GM21515 (cell line): ENCODE measurements at regions not wholly inside any gene's neighbourhood (a gene's known extent, or its start where the extent isn't known, plus 50 kb on each side); places are given as distances from the start of the nearest gene placed in this dataset.

Experiments used
- ATAC-seq: cut with Tn5 transposase; IDR thresholded peaks from one replicate; pipeline ENCODE4 v1.9.1; 2021; ENCODE audit not compliant: unreplicated experiment

DNA sequence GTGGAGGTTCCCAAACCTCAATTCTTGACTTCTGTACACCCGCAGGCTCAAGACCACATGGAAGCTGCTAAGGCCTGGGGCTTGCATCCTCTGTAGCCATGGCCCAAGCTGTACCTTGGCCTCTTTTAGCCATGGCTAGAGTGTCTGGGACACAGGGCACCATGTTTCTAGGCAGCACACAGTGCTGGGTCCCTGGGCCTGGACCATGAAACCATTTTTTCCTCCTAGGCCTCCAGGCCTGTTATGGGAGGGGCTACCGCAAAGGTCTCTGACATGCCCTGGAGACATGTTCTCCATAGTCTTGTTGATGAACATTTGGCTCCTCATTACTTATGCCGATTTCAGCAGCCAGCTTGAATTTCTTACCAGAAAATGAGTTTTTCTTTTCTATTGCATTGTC lies 701.4 kb downstream of the FGF9 start:
- ATAC-seq, result no peak

DNA sequence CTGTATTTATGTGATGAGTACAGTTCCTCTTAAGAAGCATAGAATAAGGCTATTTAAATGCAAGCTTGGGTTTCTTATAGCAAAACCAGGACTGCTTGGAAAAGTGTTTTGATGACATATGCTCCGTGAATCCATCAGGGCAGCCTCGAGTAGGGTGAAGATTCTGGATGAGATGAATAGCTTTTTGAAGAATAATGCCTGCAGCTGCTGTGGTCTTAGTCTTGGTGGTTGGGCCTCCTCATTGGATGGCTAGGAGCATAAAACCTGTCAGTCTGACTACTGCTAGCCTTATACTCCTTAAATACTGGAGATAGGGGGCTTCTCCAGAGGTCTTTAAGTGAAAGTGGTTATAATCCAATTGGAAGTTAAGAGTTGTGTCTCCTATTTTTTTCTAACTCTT lies 704.3 kb downstream of the FGF9 start:
- ATAC-seq, result no peak

DNA sequence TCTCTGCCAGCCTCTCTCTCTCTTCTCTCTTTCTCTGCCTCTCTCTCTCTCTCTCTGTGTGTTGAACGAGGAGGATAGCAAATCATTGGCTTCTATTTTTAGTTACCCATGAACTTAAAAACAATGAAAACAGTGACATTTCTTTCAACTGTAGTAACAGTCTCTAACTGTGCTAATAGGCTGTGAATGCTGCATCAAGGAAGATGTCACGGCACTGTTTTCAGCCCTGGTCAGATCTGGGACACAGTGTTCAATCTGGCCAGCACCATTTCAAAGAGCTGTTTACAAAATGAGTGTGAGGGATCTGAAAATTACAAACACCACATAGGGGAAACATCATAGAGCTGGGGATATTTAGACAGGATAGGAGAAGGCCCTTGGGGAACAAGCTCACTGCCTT lies 717.0 kb downstream of the FGF9 start:
- ATAC-seq, result no peak

DNA sequence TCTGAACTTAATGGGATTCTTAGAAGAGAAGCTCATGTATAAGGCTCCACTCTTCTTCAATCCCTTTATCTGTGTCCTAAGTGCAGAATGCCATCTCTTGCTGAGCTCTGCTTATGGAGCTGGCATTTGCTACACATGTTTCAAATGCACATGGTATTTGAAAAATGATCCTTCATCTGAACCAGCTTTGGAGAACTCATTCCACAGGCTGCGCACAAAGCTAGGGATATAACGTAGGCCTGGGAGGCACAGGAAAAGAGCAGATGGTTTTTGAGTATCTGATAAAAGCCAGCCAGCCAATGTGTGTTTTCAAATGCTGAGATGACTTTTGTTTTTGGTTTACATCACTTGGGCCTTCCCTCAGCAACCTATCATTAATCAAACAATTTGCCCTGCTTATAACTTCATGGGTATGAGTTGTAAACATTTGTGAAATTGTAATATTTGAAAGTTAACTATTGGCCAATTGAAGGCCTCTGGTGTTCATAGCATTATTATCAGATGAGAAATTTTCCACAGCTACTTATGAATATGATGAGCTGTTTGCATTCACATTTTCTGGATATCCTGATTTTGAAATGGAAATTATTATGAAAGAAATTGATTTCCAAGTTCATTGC lies 729.0 kb downstream of the FGF9 start:
- no peak for ATAC-seq

DNA sequence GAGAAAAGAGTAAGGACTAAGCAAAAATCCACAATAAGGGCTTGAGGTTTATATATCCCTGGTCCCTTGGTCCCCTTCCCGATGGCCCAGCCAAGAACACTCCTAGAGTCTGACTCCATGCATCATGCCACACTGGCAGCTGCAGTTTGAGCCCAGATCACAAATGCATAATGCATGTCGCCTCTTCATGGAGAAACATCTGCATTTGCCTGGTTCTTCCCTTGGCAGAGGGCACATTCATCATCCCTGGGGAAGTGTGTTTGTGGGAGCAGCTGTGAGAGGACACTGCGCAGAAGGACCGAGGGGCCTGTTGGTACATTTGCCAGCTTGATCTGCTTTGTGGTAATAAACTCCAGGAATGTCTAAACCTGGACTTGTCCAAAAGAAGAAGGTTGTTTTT lies 731.8 kb downstream of the FGF9 start:
- ATAC-seq, result no peak

DNA sequence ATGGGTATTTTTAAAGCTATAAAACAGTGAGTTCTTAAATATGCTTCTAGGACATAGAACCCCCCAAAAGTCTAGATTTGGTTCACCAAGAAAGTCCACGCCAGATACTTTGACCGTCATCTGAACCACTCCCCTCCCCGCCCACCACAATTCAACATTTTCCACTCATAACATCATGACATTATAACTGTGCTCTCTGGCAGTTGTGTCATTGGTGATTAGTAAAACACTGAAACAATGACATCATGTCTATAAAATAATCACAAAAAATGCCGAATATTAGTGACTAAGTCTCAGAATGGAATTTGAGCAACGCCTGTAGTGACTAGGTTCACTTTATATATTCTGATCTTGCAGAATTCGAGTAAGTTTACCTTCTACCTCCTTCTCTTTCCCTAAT lies 732.3 kb downstream of the FGF9 start:
- no peak for ATAC-seq

DNA sequence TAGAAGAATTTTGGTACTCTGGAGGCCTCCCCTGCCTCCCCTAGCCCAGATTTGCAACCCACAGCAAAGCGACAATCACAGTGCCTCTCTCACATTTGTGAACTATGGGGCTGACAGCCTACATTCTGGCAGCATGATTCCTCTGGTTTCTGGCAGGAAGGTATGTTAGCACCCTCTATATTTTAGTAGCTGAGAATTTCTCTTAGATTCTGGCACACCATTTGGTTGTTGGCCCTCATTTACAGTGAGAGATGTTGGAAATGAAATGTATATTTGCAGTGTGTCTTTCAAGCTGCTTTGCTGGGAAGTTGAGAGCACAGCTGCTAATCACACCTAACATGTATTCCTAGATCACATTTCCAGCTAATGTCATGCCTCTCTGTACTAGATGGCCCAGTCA lies 735.0 kb downstream of the FGF9 start:
- ATAC-seq, result no peak

DNA sequence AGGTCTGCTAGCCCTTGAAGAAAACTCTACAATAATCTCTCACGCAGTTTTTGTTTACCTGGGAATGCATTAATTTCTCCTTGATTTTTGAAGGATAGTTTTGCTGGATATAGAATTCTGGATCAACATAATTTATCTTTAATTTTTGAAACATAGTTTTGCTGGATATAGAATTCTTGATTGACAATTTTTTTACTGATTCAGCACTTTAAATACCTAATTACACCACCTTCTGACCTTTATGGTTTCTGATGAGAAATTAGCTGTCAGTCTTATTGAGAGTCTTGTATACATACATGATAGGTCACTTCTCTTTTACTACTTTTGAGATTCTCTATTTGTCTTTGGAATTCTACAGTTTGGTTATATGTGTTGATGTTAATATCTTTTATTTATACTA lies 741.6 kb downstream of the FGF9 start:
- no peak for ATAC-seq

DNA sequence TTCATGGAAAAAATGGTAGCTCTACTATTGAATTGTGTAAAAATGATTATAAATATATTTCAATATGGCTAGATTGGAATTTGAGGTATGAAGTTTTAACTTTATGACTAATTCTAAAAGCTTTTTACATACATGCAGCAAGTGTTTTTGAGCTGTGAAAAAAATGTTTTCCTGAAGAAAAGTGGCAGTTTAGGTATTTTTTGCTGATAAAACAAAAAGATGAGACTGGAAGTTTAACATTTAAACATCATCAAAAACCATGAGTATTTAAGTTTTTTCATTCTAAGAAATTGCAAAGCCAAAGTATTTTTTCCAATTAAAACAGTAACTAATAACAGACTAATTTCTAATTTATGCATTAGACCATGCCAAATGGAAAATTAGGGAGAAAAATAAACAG lies 751.1 kb downstream of the FGF9 start:
- no peak for ATAC-seq

DNA sequence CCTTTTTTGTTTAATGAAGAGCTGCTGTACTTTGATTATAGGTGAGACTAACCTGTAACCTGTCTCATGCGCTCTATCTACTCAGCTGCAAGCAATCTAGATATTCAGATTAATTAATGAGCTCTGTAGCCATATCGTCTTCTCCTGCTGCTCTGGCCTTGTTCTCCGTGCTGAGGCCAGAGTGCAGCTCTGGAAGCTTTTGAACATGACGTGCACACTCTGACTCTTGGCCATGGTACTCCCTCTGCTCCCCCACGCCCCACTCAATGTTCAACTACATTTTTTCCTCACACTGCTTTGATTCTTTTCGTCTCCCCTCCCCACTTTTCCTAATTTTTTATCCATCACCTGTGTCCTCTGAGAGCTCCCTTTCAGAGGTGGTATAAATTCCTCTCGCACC lies 751.8 kb downstream of the FGF9 start:
- ATAC-seq, result no peak

DNA sequence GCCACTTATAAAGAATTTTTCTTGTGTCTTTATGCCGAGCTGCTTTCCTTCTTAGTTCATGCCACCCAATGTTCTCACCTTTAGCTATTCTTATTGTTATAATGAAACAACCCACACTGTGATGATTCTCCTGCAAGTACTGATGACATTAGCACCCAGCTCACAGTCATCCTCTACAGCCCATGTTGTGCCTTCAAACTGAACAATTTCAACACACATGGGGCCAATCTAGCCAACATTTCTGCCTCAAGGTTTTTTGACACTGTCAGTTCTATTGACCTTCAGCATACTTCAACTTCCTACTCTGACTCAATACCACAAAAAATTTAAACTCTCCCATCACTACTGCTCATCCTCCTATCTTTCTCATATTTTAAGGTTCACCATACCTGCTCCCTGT lies 752.4 kb downstream of the FGF9 start:
- ATAC-seq, result no peak

DNA sequence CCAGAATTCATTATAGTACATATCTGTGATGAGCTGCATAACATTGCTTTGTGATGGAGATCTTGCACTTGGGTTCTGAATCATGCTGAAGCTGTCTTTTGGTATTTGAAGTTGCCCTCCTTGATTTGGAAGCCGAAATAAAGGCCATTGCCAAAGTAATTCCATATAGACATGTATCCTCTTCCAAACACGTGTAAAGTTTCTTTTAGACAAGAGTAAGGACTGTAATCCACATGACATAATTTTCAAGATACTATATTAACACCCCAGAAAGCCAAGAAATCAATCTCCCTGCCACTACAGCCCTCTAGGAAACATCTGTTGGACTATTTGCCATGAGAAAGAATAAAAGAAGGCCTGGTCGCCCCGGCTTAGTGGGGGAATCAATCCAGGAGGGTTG lies 754.2 kb downstream of the FGF9 start:
- no peak for ATAC-seq

DNA sequence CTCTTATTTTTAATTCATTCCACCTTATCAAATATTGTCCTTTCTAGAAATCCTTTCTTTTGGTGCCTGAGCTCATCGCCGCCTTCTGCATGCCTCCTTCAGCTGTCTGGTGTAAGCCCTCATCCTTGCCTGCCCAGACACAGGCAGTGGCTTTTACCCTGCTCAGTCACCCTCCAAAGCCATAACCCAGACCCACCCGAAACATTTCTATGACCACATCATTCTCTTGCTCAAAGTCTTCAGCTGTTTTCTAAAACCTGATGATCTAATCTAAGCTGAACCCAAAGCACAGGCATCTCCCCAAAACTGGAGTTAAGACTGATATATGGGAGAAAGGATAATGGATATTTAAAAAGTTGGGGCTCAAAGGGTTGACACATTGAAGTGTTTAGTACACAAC lies 753.7 kb upstream of the SGCG start:
- ATAC-seq, result no peak

DNA sequence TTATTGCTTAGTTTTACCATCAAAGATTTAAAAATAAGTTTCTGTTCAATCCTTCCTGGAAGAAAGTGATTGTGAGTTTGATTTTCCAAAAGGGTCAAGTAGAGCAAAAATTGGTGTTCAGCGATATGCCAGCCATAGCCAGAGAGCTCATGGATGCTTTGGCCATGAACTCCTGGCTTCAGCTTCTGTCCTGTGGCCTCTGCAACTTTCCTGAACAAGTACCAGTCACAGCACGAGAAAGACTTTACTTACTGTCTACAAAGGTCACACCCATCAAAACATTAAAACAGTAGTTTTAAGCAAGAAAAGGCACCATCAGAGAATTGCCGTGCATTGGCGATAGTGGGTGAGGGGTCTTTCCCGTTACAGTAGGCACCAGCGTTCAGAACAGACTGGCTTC lies 753.0 kb upstream of the SGCG start:
- ATAC-seq, result no peak

DNA sequence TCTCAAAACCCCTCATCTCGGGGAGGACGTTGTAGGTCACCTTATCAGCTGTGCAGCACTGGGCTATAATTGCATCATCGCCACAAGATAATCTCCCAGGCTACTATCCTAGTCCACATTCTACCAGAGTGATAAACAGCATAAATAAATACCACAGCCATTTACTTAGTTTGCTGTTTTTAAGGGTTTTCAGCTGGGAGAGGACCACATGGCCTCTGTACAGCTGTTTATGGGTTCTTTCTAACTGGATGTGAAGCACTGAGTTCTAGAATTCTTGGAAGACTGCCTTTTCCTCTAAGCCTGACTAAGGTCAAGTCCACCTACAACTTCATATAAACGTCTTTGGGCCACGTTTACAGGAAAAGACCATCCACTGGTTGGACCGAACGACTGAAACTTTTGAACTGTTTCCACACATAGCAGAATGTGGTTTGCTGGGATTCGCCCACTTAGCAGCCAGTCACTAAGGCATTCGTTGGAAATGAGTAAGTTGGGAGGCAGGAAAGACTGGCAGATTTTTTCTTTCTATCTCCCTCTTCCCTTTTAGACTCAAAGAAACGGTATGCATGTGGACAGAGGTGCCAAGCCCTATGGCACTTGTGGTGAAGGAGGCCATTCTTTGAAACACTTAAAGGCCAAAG lies 752.5 kb upstream of the SGCG start:
- ATAC-seq, result no peak

DNA sequence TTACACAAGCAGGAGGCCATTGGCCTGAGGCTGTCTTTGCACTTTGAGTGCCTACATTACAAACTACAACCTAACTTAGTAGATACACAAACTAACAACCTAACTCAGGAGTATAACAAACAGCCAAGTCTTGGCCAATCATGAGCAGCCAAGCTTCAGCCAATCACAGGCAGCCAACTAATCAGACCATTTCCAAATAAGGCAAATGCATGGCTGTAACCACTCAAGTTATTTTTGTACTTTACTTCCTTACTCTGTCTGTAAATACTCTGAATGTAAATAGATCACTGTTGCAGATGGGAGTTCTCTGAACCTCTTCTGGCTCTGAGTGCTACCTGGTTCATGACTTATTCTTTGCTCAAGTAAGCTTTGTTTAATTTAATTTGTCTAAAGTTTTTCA lies 748.1 kb upstream of the SGCG start:
- no peak for ATAC-seq

DNA sequence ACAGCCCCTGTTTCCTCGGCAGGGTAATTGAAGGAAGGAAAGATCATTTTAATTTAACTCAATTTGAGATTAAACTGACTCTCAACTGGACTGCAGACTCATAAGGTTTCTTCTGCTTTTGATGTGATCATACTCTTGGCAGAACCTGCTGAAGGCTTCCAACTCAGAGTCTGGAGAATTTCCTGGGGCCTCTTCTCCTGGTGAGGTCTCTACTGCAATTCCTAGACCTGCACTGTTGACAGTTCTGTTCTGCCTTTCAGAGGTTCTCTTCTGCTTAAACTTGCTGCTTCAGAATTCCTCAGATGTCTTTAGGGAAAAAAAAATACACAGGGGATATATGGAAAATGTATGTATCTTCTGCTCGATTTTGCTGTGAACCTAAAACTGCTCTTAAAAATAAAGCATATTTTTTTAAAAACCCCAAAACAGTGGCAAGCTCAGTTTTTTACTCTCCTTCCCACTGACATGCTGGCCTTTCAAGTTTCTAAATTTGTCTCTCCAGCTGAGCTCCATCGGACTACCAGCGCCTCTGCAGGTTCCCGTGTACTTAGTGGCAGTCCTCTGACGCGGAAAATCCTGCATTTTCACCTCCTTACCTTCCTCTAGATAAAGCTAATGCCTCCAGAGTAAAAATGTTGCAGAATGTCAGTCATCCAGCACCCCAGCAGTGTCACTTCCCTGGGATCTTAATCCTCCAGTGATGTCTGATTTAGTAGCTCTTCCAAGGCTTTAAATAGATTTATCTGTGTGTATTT lies 733.5 kb upstream of the SGCG start:
- ATAC-seq, result no peak

DNA sequence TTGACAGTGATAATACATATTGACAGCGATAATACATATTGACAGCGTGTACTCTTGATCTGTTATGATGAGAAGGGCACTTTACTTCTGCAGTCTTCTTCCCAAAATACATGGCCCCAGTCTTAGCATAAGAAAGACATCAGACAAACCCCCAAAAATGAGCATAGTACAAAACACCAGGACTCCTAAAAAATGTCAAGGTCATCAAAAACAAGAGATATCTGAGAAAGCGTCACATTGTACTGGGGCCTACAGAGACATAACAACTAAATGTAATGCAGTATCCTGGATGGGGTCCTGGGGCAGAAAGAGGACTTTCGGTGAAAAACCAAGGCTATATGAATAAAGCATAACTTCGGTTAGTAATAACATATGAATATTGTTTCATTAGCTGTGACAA lies 731.5 kb upstream of the SGCG start:
- no peak for ATAC-seq

DNA sequence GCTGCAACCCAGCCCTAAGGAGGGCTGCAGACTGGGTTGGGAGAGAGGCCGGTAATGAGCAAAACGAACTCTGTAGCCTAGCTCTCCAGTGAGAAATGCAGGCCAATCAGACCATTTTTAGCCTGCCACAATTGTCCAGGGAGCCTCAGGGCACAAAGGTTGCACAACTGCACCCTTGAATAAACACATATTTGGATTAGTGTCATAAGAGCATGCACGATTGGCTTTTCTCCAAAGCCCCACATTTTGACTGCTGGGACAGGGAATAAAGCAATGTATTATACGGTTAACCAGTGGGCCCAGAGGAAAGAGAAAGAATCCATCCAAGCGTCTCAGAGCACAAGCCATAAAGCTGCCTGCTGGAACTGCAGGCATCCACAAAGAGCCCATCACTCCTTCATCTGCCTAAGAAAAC lies 729.4 kb upstream of the SGCG start:
- ATAC-seq, result no peak

DNA sequence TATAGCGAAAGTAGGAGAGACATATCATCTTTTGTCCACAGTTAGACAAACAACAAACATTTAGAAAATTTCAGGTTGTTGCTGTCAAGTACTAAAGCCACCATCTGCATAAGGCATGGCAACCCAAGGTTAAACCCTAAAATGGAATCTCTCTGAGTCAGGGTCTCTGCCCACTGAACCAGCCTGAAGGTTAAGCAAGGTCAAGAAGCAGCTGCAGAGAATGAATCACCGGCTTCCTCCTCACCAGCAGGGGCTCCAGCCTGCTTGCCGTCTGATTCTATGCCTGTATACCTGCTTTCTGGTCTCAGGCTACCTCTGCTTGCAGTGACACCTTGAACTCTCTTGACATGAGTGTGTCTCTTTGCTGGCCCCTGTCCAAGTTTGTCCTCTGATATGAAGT lies 726.2 kb upstream of the SGCG start:
- no peak for ATAC-seq

DNA sequence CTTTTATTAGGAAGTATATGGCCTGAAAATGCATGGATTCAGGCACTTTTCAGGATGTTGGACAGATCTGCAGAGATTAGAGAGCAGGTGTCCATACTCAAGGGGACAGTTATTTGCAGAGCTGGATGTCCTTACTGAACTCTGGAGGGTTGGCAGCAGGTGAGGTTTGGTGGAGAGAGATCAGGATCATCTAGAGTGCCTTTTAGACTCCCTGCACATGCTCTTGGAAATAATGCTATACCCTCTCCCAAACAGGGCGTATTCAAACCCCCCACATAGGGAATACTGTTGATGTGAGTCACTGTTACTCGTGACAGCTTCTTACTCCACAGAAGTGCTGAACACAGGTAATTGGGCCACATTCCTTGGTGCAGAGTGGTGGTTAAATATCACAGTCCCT lies 725.7 kb upstream of the SGCG start:
- no peak for ATAC-seq

DNA sequence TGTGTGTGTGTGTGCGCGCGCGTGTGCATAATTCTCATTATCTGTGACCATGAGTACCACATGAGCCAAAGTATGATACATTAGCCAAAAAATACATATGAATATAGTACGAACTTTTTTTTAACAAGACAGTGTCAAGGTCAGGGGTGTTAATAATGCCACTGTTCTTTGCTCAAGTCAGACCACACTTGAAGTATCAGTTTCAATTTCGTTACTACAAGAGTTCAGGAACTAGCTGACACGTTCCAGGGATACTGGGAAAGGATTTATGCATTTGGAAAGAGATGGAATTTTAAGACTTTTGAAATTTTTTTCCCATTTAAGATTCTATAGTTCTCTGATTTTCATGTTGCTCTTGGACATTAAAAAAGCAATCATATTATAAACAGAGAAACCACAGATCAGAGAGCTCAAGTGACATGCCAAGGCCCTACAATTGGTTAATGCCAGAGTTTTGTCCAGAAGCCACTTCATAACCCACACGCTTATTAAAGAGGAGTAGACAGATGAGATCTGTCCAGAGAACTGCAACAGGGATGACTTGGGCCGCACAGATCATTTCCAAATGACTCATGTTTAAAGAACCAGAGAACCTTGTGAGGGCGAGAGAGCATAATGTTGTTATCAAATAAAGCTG lies 718.8 kb upstream of the SGCG start:
- no peak for ATAC-seq
